GM18867 (cell line): ENCODE measurements at regions not wholly inside any gene's neighbourhood (a gene's known extent, or its start where the extent isn't known, plus 50 kb on each side); places are given as distances from the start of the nearest gene placed in this dataset.

Experiments
- ATAC-seq: cut with Tn5 transposase; IDR thresholded peaks from one replicate; pipeline ENCODE4 v1.9.1; 2021; ENCODE audit warnings: mild to moderate bottlenecking, moderate library complexity; ENCODE audit not compliant: unreplicated experiment

DNA sequence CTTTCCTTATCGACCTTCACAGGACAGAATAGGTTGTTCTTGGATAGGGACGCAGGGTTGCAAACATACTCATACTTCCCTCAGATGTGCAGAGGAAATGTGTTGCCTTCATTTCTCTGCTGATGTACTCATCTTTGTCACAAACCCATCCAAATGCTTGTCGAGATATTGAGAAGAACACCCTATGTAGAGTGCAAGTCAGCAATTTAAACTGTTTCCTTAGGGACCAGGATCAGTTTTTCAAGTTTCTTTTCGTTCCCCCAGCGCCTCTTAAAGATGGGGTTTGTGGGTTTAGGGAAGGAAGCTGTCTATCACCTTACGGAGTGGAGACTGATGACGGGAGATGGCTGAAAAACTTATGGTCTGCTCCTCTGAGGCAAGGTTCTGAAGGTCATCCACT, 474.2 kb downstream of the EPHA4 start:
- no peak for ATAC-seq

DNA sequence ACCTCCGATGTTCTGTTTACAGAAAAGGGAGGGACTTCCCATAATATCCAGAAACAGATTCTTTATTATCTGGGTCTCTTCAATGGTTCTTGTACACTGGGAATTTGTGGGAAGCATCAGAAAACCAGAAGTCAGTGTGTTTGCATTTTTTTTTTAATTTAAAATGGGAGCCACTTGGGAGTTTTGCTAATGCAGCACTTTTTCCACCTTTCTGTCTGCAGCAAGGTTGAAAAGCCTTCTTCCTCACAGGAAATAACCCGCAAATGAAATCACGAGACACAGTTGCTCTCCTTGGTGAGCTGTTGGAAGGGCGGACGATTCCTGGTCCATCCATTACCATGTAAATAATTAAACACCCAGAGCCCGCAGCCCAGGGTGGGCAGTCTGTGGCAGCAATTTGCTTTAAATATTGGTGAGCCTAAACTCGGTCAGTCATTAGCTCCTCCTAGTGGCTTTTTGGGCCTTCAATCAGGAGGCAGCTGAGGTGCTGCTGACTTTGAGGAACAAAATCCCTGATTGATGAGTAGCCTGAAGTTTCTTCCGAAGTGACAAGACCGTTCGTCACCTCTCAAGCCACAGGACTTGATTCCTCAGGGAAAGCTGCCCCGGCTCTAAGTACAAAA, 471.5 kb downstream of the EPHA4 start:
- ATAC-seq = no peak

DNA sequence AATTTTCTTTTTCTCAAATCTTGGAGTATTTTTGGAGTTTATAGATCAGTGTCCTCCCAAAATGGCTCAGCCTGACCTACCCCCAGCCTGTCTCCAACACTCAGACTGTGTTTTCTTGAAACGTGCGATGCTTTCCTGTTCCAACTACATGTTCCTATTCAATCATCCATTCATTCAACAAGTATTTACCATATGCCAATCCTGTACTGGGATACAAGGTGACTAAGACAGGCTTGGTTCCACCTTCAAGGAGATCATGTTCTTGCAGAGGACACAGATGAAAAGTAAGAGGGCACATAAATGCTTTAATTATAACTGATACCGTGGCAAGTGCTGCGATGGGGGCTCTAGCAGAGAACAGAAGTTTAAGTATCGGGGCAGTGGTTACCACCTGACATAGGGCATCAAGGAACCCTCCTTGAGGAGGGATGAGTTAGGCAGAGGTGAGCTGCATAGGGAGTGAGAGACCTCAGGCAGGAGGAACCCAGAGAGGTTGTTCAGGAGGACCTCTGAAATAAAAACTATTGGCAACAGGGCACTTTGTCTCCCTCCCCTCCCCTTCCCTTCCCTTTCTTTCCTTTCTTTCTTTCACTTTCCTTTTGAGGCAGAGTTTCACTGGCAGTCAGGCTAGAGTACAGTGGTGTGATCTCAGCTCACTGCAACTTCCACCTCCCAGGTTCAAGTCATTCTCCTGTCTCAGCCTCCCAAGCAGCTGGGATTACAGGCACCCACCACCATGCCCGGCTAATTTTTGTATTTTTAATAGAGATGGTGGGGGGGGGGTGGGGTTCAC, 469.0 kb downstream of the EPHA4 start:
- peak; percentile 69 for ATAC-seq

DNA sequence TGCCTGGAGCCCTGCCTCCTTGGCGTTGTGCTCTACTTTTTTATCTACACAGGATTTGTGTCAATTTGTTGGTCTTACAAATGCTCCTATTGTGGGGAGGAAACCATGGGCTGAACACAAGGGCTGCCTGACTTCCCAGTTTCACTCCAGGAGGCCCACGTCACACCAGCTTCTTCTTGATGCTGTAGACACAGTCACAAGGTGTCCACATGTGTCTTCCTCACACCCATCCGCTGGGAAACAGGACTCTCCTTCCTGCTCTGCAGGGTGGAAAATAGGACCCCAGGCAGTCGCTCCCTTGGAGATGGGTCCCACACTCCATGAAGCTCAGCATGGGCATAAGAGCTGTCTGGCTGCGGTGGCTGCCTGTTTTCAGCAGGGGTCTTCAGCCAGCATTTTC, 468.2 kb downstream of the EPHA4 start:
- ATAC-seq = no peak

DNA sequence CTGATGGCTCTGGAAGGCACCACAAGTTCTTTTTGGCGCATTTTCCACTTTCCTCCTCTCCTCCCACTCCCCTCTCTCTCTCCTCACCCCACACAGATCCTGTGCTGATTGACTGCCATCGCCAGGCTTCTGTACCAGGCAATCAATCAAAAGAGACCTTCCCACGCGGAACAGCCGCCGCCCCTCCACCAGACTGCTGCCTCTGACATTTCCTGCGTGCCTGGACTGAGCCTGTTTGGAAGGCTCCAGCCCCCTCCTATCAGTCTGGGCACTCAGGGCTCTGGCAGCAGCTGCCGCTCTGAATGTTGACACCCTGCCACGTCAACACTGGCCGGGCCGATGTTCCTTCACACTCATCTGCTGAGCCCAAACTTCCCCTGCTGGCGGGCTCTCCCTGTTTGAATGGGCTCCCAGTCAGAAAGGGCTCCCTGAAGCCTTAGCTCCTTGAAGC, 467.7 kb downstream of the EPHA4 start:
- ATAC-seq = no peak

DNA sequence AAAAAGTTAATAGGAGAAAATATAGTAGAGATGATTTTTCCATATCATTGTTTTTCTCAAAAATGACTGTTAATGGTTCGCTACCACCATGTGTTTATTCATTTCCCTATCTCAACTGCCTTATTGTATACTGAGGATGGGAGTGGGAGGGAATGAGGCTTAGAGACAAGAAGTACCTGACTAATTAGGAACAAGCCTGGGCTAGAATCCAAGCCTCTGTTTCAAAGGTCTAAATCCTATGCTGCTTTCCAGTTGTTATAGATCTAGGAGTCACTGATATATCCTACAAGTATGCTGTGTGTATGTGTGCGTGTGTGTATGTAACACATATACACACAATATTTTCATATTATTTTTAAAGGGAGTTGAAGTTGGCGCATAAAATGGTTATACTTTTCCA, 465.9 kb downstream of the EPHA4 start:
- no peak for ATAC-seq

DNA sequence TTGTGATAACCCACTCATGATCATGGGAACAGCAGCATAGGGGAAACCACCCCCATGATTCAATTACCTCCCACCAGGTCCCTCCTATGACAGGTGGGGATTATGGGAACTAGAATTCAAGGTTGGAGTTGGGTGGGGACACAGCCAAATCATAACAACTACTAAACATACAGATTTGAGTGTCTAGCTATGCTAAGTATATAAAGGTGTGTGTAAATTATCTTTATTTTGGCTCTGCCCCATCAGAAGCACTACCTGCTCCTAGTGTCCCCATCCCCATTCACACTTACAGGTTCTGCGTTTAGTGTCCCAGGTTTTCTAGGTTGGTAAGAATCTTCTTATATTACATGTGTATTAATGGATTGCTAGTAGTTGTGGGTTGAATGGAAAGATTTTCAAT, 464.7 kb downstream of the EPHA4 start:
- ATAC-seq = no peak

DNA sequence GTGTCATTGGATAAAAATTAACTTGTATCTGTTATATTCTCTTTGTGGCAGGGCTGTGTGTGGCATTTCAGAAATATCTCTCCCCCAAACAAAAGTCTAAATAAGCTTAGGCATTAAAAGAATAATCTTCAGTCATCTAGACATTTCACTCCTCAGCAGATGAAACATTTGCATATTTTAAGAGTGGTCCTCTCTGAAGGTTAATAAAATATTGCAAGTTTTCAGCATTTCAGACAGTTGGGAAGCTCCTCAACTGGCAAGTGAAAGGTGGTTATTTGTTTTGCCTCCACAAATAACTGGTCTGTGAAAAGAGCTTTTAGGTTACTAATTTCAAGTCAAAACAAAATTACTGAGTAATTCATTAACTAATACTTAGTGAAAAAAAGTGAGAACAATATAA, 462.6 kb downstream of the EPHA4 start:
- no peak for ATAC-seq

DNA sequence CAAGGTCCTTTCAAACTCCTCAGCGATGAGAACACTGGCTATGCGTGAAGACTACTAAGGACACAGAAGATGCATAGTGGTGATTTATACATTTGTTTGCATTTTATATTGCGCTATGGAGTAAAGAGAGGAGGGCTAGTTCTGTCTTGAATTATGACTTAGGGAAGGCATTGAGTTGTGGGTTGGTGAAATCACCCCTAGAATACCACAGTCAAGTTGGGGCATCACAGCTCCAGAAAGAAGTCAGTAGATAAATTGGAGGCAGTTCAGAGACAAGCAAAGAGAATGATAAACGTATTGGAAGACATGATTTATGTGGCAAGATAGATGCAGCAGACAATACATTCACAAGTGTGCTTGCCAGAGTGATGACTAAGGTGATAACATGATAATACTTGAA, 460.4 kb downstream of the EPHA4 start:
- no peak for ATAC-seq

DNA sequence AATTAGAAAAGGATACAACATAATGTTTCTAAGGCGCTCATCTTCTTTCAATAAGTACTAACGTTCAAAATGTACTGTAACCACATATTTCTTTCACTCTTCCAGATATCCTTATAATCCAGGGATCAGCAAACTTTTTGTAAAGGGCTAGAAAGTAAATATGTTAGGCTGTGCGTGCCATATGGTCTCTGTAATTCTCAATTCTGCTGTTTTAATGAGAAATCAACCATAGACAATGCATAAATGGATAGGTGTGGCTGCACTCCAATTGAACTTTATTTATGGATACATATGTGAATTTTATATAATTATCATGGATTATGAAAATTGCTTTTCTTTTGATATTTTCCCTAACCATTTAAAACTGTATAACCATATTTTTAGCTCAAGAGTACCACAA, 459.4 kb downstream of the EPHA4 start:
- ATAC-seq = no peak

DNA sequence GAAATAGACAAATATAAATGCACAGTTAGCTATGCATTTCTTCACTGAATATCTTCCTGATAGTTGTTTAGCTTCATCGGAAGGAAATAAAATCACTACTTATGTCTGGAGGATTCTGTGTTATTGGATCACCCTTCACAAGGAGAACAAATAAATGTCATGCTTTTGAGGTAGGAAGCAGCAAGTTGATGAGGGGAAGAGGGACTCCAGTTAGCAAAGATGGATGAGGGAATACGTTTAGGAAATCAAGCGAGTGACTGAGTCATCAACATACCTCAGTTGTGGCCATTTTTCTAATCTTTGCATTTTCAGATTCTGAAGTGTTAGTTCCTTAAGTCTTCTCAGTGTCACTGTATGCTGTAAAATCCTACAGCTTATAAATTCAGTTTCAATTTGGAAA, 456.2 kb downstream of the EPHA4 start:
- ATAC-seq = no peak

DNA sequence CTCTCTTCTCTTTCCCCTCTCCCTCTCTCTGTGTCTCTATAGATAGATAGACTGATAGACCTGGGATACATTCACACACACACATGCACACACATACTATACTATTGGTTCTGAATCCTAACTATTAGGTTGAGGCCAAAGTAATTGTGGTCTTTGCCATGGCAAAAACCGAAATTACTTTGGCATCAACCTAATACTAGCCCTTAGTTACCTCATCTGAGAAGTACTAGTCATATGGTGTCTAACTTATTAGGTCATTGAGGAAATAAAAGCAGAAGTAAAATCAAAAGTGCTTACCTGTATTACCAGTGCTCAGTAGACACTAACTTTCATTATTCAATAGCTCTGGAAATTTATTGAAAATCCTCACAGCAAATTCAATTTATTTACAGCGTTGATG, 451.5 kb downstream of the EPHA4 start:
- ATAC-seq = no peak

DNA sequence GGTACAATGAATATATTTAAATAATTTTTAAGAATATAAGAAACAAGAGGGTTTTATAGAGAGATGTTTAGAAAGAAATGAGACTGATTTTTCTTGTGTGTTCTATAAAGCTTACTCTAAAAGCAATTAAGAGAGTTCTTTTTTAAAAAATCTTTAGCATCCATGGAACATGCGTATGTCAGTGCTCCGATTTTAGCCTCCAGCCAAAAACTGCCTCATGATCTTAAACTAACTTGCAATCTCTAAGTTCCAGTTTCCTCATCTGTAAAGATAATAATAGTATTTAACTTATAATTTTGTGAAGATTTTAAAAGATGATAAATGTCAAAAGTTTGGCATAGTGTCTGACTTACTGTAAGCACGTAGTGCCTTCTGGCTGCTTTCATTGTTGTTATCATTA, 448.7 kb downstream of the EPHA4 start:
- ATAC-seq = no peak

DNA sequence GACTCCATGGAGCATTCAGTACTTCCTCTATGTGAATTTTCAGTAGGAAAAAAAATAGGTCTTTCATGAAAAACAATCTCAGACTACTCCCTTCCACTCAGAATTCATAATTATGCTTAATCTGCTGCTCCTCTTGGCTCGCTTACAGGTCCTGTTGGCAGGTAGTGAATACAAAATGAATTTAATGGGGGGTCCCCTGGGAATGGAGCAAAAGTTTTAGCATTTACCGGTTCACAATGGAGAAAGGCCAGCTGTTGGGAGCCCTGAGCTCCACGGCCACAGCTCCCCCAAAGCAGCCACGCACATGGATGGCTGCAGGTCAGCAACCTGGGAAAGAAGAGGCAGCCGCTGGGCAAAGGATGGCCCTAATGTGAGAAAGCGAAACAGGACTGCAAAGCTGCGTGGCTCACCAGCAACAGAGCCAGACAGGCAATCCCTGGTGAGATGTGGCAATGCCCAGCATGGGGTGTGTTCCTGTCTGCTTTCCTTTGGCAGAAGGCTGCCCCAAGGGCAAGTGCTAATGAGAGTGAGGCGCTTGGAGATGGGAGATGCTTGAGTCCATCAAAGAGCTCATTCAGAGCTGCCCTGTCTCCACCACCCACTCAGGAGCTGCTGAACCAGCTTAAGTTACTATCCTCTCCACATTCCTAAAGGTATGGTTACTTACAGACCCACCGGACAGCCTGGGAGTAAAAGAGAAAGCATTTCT, 447.4 kb downstream of the EPHA4 start:
- no peak for ATAC-seq

DNA sequence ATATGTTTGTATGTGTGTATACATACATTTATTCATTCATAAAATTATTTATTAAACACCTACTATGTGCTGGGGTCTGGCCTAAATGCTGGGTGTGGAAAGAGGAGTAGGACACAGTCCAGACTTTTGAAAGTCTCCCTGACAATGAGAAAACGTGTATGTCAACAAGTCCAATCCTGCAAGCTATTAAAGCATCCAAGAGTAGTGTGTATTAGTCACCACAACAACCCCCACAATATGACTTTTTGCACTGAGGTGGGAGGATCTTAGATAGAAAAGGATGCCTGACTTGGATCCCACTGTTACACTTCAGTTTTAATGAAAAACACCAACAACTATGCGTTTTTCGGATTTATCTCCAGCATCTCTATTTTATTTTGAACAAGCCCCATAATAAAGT, 446.4 kb downstream of the EPHA4 start:
- no peak for ATAC-seq

DNA sequence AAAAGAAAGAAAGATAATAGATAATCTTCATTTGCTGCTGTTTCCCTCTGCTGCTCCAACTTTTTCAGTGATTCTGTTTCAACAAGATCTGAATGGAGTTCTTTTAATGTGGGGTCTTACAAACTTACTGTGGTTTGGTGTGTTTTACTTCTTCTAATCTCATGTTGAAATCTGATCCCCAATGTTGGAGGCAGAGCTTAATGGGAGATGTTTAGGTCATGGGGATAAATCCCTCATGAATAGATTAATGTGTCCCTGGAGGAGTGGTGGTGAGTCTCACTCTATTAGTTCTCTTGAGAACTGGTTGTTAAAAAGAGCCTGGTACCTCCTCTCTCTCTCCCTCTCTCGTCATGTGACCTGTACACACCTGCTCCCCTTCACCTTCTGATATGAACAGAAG, 442.4 kb downstream of the EPHA4 start:
- no peak for ATAC-seq

DNA sequence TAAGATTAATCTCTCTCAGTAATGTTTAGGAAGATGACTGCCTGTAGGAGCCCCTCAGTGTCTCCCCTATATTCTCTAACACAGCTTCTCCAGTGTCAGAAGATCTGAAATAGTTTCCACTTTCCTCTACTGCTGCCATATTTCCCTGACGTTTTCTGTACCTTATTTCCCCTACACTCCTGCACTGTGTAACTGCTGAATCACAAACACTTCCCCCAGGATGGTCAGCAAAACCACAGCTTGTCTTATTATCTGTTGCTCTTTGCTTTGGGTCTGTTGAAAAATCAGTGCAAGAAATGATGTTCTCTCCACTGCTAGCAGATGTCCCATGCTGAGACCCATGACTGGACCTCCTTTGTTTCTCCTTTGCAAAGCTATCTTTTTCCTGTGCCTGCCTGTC, 441.7 kb downstream of the EPHA4 start:
- no peak for ATAC-seq

DNA sequence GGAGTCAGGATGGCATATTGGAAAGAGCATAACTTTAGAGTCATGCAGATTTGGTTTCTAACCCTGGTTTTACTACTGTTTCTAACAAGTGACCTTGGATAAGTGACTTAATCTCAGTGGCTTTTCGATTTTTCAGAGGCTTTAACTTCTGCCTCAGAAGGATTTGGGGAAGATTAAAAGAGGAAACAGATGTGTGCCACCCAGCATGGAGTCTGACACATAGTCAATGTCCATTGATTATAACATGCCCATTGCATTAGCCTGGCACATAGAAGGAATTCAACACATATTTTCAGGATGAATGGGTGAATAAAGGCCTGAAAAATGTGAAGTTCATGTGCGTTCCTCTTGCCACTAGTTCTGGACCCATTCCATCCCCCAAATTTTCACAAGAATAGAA, 438.2 kb downstream of the EPHA4 start:
- ATAC-seq = no peak

DNA sequence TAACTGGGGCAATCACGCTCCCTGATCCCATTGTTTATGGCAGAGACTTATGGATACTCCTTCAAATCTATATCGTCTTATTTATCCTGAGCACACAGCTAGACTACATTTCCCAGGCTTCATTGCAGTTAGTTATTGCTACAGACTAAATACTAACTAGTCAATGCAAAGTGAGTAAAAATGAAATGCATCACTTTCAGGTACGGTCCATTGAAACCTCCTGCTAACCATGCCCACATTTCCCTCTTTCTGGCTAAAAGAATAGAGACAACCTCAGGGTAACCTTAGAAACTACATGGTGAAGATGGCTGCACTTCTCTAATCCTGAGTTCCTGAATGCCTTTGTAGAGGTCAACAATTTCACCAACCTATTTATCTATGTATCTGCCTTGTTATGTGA, 437.4 kb downstream of the EPHA4 start:
- no peak for ATAC-seq

DNA sequence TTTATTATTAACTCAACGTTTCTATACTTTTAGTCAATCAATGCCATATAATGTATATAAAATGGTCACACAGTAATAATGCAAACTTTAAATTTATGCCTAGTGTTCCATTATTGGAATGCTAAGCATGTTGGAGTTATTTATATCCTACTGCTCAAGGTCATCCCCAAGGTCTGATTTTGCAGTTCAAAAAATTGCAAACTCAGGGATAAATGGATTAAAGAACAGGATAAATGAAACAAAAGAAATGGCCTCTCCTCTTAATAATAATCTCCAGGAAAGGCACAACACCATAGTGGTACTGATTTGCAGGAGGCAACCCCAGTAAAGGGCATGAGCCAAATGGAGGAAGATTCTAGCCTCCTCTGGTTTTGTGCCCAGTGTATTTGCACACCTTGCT, 436.4 kb downstream of the EPHA4 start:
- ATAC-seq = no peak

DNA sequence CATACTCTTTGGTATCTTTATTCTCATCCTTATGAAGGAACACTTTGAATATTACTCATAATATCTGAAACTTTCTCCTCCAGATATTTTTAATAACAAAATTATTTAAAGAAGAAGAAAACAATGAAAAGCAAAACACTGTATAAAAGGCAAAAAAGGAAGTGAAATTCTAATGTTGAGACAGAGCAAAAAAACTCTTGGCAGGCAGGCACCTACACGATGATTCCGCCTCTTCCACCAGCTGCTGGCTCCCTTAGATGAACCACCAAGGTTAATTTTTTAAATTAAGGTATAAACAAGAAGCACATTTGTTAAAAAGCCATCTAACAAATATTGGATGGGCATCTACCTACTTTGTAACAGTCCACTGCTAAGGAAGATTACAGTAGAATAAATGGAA, 434.7 kb downstream of the EPHA4 start:
- peak; percentile 54 for ATAC-seq

DNA sequence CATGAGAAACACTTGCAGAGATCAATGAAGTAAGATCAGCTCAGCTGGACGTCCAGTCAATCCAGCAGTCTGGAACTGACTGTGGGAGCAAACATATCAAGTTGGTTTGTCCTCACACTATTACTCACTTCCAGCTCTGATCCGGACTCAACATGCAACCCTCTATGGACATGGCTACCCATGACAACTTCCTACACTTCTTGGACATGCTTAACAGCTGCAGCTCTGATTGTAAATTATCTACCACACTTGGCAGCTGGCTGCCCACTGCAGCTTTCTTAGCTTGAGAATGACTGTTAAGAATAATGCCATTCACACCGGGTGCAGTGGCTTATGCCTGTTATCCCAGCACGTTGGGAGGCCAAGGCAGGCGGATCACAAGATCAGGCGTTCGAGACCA, 429.8 kb downstream of the EPHA4 start:
- no peak for ATAC-seq
